Testis (tissue), 2 donors: ENCODE measurements at regions not wholly inside any gene's neighbourhood (a gene's known extent, or its start where the extent isn't known, plus 50 kb on each side); places are given as distances from the start of the nearest gene placed in this dataset.

Experiments used
- CTCF ChIP-seq, 3 experiments: fragments of 450-650 bp in 2 of 3; fragments of 200-600 bp in 1 of 3; sonication (generic) in 1 of 3; IDR thresholded peaks; one replicate each; pipeline ENCODE4 v1.5.1; 2016 to 2019; ENCODE audit warnings: antibody characterized with exemption in 3 of 3, mild to moderate bottlenecking in 2 of 3, moderate library complexity in 1 of 3
- POLR2A ChIP-seq: fragments of 450-650 bp; IDR thresholded peaks from one replicate; pipeline ENCODE4 v1.6.1; 2017; ENCODE audit warnings: antibody characterized with exemption, mild to moderate bottlenecking, moderate library complexity

GRCh38 chrX:116863029-116863428 is 400.3 kb upstream of the CT83 start:
- no peak for TF ChIP-seq CTCF (IDR thresholded peaks at IDR 0.05)
- TF ChIP-seq POLR2A = no peak
